Head of caudate nucleus (tissue), 42 donors: ENCODE measurements at regions not wholly inside any gene's neighbourhood (a gene's known extent, or its start where the extent isn't known, plus 50 kb on each side); places are given as distances from the start of the nearest gene placed in this dataset.
"Not testable (repeated sequence)": the region's sequence is repeated elsewhere in the genome, so short reads cannot be mapped to it uniquely, and the experiment has no call there.

Experiments used
- DNase-seq, 42 donors: peaks; one replicate each; pipeline versions ENCODE4 v3.0.0 to v3.0.0-alpha.2; 2020 to 2021; ENCODE audit warnings: mixed read lengths in 7 of 42
- intact Hi-C: fragments of 100-400 bp; cut with DNase I; formaldehyde crosslinking; loops from one replicate; pipeline ENCODE4 v1.15.0; 2022

DNA sequence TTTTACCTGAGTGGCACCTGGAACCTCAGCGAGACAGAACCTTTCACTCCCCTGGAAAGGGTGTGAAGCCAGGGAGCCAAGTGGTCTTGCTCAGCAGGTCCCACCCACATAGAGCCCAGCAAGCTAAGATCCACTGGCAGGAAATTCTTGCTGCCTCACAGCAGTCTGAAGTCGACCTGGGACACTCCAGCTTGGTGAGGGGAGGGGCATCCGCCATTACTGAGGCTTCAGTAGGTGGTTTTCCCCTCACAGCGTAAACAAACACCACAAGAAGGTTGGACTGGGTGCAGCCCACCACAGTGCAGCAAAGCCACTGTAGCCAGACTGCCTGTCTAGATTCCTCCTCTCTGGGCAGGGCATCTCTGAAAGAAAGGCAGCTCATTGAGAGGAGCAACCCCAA, 134.7 kb upstream of the RSPO3 start:
- DNase-seq, result no peak
- intact Hi-C loops, result no loop called here

- intact Hi-C loops, DNase-seq: not testable (repeated sequence)
These were observed 130.3 kb upstream of the RSPO3 start for GRCh38 chr6:126988125-126988524.

DNA sequence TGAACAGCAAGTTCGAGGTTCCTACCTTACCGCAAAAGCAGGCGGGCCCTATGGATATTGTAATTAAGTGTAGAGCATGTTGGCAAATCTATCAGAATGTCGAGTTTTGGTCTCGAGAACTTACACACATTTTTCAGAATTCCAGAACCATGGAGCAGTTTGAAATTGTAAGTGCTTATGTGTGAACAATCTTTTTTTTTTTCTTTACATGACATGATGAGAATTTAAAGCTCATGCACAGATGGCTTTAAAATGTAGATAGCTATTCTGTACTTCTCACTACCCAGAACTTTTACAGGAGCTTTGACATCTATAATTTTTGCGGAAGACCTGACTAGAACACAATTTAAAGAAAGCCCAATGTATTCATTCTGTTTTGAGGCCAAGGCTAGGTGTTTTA, 117.8 kb upstream of the RSPO3 start:
- intact Hi-C loops, result no loop called here
- DNase-seq, result no peak

- intact Hi-C loops, result no loop called here
- DNase-seq, result no peak
These were observed 104.6 kb upstream of the RSPO3 start for GRCh38 chr6:127013865-127014264.

- intact Hi-C loops, result no loop called here
- no peak for DNase-seq
These were observed 102.6 kb upstream of the RSPO3 start for GRCh38 chr6:127015858-127016257.

- intact Hi-C loops, result no loop called here
- DNase-seq, result no peak
These were observed 98.6 kb upstream of the RSPO3 start for GRCh38 chr6:127019828-127020227.

DNA sequence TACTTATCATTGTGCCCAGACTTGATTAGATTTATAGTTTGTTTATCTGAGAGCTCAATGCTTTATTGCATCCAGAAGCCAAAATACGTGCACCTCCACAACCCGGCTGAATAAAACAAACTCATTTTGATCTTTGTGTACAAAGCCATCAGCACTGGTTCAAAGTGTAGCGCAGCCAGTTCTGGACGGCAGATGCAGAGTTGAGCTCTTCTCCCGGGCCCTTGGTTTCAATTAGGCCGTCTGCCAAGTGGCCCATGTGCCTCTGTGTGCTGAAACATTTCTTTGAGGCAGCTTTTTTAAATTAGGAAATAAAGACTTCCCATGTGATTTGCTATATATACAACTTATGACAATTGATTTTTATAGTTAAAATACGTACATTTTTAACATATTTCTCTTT, 96.2 kb upstream of the RSPO3 start:
- peak in 31 of 42 donors; percentile 2 to 50 (median 20) for DNase-seq
- intact Hi-C loops, result no loop called here

DNA sequence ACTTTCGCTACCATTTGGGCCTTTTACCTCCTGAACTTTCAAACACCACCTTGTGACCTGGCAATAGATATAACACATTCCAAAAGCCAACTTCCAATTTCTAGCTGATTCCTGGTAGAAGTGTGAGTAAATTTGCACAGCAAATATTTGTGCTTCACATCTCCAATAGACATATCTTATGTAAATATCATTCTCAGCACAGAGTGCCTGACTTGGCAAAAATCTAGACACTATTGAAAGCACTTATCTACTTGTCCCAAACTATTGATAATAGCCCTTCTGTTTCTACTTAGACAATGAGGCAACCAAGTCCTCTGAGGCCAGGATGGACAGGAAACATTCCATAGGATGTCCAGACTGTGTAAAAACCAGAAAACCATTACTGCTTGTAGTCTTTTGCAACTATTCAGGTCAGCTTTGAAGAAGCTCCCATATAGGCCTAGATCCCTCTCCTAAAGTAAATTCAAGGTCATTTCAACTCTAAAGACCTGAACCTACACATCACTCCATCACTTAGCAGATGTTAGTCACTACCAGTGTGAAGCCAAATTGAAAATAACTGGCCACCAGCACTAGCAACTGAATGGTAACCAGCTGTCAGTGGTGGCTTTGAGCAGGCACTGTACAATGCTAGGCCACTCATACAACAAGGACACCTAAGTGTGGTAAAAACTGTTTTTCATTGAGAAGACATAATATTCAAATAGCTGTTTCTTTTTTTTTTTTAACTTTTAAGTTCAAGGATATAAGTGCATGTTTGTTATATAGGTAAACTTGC, 95.3 kb upstream of the RSPO3 start:
- no peak for DNase-seq
- intact Hi-C loops, result no loop called here

DNA sequence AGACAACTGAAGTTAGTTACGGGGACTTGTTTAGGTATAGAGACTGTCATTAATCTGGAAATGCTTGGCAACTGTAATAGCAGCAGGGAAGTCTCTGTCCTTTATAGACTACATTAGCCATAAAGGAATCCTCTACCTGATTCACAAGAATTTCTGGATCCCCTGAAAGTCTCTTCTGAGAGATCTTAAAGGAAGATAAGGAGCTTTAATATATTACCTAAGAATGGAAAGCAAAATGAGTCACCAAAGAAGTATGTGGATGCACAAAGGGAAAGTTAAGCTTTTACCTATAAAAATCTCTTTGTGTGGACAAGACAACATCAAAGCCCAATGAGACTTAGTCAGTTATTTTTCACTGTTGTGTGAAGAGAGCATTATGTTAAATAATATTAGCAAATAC, 92.2 kb upstream of the RSPO3 start:
- DNase-seq, result no peak
- intact Hi-C loops, result no loop called here

GRCh38 chr6:127030111-127030510, 88.4 kb upstream of the RSPO3 start:
- intact Hi-C loops, result no loop called here
- DNase-seq, result no peak

GRCh38 chr6:127030836-127031235, 87.6 kb upstream of the RSPO3 start:
- DNase-seq, result no peak
- intact Hi-C loops, result no loop called here

- no peak for DNase-seq
- intact Hi-C loops, result no loop called here
These were observed 87.0 kb upstream of the RSPO3 start for GRCh38 chr6:127031511-127031910.

DNA sequence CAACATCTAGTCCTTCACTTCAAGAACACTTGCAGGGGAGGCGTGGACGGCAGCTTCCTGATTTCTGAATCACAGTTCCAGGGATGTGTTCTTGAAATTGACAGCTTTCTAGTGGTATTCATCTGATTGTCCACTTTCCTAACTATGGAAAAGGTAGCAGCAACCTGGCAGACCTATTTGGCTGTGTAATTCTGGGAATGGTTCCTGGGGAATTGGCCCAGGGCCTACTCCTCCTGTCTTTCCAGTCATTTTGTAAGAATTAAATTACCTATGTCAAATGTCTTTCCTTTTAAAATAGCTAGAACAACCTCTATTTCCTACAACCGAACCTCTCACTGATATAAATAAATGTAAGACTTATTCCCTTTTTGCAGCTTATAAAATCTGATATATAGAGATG, 85.5 kb upstream of the RSPO3 start:
- DNase-seq, result no peak
- intact Hi-C loops, result no loop called here

GRCh38 chr6:127051571-127052260, 66.8 kb upstream of the RSPO3 start:
- no peak for DNase-seq
- intact Hi-C loops, result no loop called here

GRCh38 chr6:127053032-127053874, 65.2 kb upstream of the RSPO3 start:
- no peak for DNase-seq
- intact Hi-C loops, result no loop called here

DNA sequence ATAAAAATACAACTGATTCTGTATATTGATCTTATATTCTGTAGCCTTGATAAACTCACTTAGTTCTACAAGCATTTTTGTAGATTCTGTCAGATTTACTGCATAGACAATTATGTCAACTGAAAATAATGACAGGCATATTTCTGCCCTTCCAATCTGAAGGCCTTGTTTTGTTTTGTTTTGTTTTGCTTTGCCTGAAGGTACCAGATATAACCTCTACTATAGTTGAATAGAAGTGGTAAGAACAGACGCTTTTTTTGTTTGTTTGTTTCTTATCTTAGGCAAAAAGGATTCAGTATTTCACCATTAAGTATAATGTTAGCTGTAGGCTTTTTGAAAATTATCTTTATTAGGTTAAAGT, 64.6 kb upstream of the RSPO3 start:
- intact Hi-C loops, result no loop called here
- no peak for DNase-seq

- DNase-seq, result no peak
- intact Hi-C loops, result no loop called here
These were observed 60.4 kb upstream of the RSPO3 start for GRCh38 chr6:127058027-127058426.

DNA sequence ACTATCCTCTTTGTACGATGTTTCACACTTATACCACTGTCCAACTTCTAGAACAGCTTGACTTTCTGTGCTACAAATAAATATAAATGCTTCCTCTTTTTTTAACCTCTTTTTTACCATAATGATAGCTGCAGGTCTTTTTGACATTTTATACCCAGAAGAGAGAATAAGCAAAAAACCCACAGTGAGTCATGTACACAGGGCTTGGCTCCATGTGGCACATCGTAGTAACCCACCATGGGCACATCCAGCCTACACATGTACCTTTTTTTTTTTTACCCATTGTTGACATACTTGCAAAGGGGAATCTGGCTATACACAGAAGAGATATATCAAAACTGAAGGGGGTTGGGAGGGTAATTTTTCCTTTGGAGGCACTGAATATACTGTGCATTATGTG, 59.5 kb upstream of the RSPO3 start:
- DNase-seq, result no peak
- intact Hi-C loops, result no loop called here
